ENCODE measurements at regions not wholly inside any gene's neighbourhood (a gene's known extent, or its start where the extent isn't known, plus 50 kb on each side); places are given as distances from the start of the nearest gene placed in this dataset.

GRCh38 chr21:27408826-27409225 lies 441.9 kb upstream of the ADAMTS5 start:
- H3K9ac ChIP-seq (ENCODE audit: low read length) = no peak overlapping the region
- H3K27ac Mint-ChIP-seq = no peak overlapping the region
- H3K4me3 Mint-ChIP-seq = no peak overlapping the region
- no peak overlapping the region for H2AFZ ChIP-seq (ENCODE audit: insufficient read depth, low read depth, low read length, poor library complexity, severe bottlenecking)
- H3K4me3 ChIP-seq (ENCODE audit: control extremely low read depth in 1 of 5, extremely low read depth in 1 of 5, insufficient read depth in 1 of 5, low read depth in 2 of 5, low read length in 4 of 5) = no peak overlapping the region
- no peak overlapping the region for H3K27ac ChIP-seq (ENCODE audit: low read length in 2 of 2)
- peaks cover 2% of the 10 kb centered on the region for H3K9me3 Mint-ChIP-seq (ENCODE audit: insufficient read depth)
- no peaks in the 10 kb centered on the region for H3K27me3 ChIP-seq (replicated peaks in 1 of 4; ENCODE audit: control extremely low read depth in 1 of 4, control insufficient read depth in 3 of 4, insufficient read depth in 4 of 4, low read length in 3 of 4)
- no peaks in the 10 kb centered on the region for H4K20me1 ChIP-seq (ENCODE audit: control insufficient read depth, insufficient read depth, low read length, poor library complexity, severe bottlenecking)
- no peaks in the 10 kb centered on the region for H3K79me2 ChIP-seq (ENCODE audit: control insufficient read depth, insufficient read depth, low read length)
- no peak for ATAC-seq (ENCODE audit: low read depth)
- peaks cover 0 to 3% (median 0%) of the 10 kb centered on the region in 3 donors for H3K9me3 ChIP-seq (ENCODE audit: control extremely low read depth in 1 of 3, control insufficient read depth in 2 of 3, insufficient read depth in 1 of 3, low read length in 2 of 3)
- WGBS (ENCODE audit: insufficient coverage) = no CpG with 5 or more reads among the region's 2 CpGs
- POLR2A ChIA-PET = no interaction called here
- no peaks in the 10 kb centered on the region for H3K36me3 ChIP-seq (replicated peaks in 1 of 2; ENCODE audit: control extremely low read depth in 1 of 2, control insufficient read depth in 1 of 2, extremely low read depth in 1 of 2, insufficient read depth in 2 of 2, low read length in 1 of 2)
- H3K4me1 ChIP-seq (ENCODE audit: control insufficient read depth in 2 of 2, insufficient read depth in 2 of 2, low read length in 2 of 2) = no peaks in the 10 kb centered on the region
- H3K27me3 Mint-ChIP-seq = no peaks in the 10 kb centered on the region
- CTCF ChIA-PET = no interaction called here
- no peaks in the 10 kb centered on the region for H3K4me1 Mint-ChIP-seq
- intact Hi-C loops (cut with micrococcal nuclease) = no loop called here
- no peak overlapping the region for H3K4me2 ChIP-seq (replicated peaks; ENCODE audit: low read depth, low read length, poor library complexity, severe bottlenecking)
- TF ChIP-seq CTCF (IDR thresholded peaks at IDR 0.05) (no peak), EZH2 (IDR thresholded peaks at IDR 0.05; ENCODE audit: borderline replicate concordance, insufficient read depth, low read depth, low read length, poor library complexity, severe bottlenecking) (no peak)
- DNase-seq = no peak

DNA sequence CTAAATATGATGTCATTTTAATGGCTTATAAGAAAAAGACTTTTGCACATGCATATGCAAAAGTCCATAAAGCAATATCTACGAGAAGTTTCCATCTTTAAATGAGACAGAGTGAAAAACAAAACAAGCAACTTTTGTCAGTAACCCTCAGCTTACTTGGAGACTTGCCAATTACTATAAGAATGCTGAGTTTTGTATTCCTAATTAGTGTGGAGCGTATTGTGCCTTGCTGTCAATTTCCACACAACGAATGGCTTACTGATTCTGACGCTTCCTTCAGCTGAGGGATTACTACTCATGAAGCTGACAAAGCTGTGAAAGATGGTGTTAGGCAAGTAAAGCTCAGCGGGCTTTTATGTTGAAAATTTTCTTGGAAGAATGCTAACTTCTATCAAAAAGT lies 440.4 kb upstream of the ADAMTS5 start:
- Histone ChIP-seq H3K4me2 (replicated peaks; ENCODE audit: low read depth, low read length, poor library complexity, severe bottlenecking) (no peak overlapping the region), H3K9ac (ENCODE audit: low read length) (no peak overlapping the region), H3K36me3 (replicated peaks in 1 of 2; ENCODE audit: control extremely low read depth in 1 of 2, control insufficient read depth in 1 of 2, extremely low read depth in 1 of 2, insufficient read depth in 2 of 2, low read length in 1 of 2) (no peaks in the 10 kb centered on the region), H3K9me3 (ENCODE audit: control extremely low read depth in 1 of 3, control insufficient read depth in 2 of 3, insufficient read depth in 1 of 3, low read length in 2 of 3) (peaks cover 0 to 3% (median 0%) of the 10 kb centered on the region in 3 donors), H3K27me3 (replicated peaks in 1 of 4; ENCODE audit: control extremely low read depth in 1 of 4, control insufficient read depth in 3 of 4, insufficient read depth in 4 of 4, low read length in 3 of 4) (no peaks in the 10 kb centered on the region), H3K79me2 (ENCODE audit: control insufficient read depth, insufficient read depth, low read length) (no peaks in the 10 kb centered on the region), H3K4me3 (ENCODE audit: control extremely low read depth in 1 of 5, extremely low read depth in 1 of 5, insufficient read depth in 1 of 5, low read depth in 2 of 5, low read length in 4 of 5) (no peak overlapping the region), H3K27ac (ENCODE audit: low read length in 2 of 2) (no peak overlapping the region), H2AFZ (ENCODE audit: insufficient read depth, low read depth, low read length, poor library complexity, severe bottlenecking) (no peak overlapping the region), H4K20me1 (ENCODE audit: control insufficient read depth, insufficient read depth, low read length, poor library complexity, severe bottlenecking) (no peaks in the 10 kb centered on the region), H3K4me1 (ENCODE audit: control insufficient read depth in 2 of 2, insufficient read depth in 2 of 2, low read length in 2 of 2) (no peaks in the 10 kb centered on the region)
- Mint-ChIP-seq H3K27me3 (no peaks in the 10 kb centered on the region), H3K9me3 (ENCODE audit: insufficient read depth) (peaks cover 2% of the 10 kb centered on the region), H3K4me3 (no peak overlapping the region), H3K4me1 (no peaks in the 10 kb centered on the region), H3K27ac (no peak overlapping the region)
- ChIA-PET POLR2A (no interaction called here), CTCF (no interaction called here)
- no peak for ATAC-seq (ENCODE audit: low read depth)
- no peak for DNase-seq
- intact Hi-C loops (cut with micrococcal nuclease) = no loop called here
- no peak for TF ChIP-seq EZH2 (IDR thresholded peaks at IDR 0.05; ENCODE audit: borderline replicate concordance, insufficient read depth, low read depth, low read length, poor library complexity, severe bottlenecking)
- TF ChIP-seq CTCF (IDR thresholded peaks at IDR 0.05) = no peak
- 100% methylated on average over 2 of the region's 5 CpGs for WGBS (ENCODE audit: insufficient coverage)
